Gastrocnemius medialis (tissue), 4 donors: ENCODE measurements at regions not wholly inside any gene's neighbourhood (a gene's known extent, or its start where the extent isn't known, plus 50 kb on each side); places are given as distances from the start of the nearest gene placed in this dataset.

ENCODE experiments used
- CTCF ChIP-seq, 5 experiments: fragments of 450-650 bp in 3 of 5; fragments of 200-600 bp in 2 of 5; sonication (generic) in 2 of 5; IDR thresholded peaks in 4 of 5; conservative IDR thresholded peaks in 1 of 5; 1 replicate in 4 of 5; 2 replicates in 1 of 5; pipeline ENCODE4 v1.5.1; 2016 to 2019; ENCODE audit warnings: antibody characterized with exemption in 5 of 5, mild to moderate bottlenecking in 3 of 5, moderate library complexity in 3 of 5
- POLR2A ChIP-seq, 2 donors: fragments of 450-650 bp; IDR thresholded peaks; one replicate each; pipeline ENCODE4 v1.6.1; 2017; ENCODE audit warnings: antibody characterized with exemption in 2 of 2, mild to moderate bottlenecking in 2 of 2, moderate library complexity in 2 of 2

- TF ChIP-seq CTCF (IDR thresholded peaks at IDR 0.05 in 4 of 5, conservative IDR thresholded peaks at IDR 0.05 in 1 of 5), result no peak
- TF ChIP-seq POLR2A (IDR thresholded peaks at IDR 0.05), result no peak
These were observed 197.7 kb downstream of the UBE2E3 start for GRCh38 chr2:181178130-181178529.
